ENCODE measurements at regions not wholly inside any gene's neighbourhood (a gene's known extent, or its start where the extent isn't known, plus 50 kb on each side); places are given as distances from the start of the nearest gene placed in this dataset.

GRCh38 chr3:69435274-69436265 is 49.7 kb upstream of the FRMD4B start:
- 0 out of 2 replicates have a peak, but pooled peaks cover 12% of the 10 kb centered on the region for H3K4me1 ChIP-seq
- H3K36me3 ChIP-seq (ENCODE audit: control insufficient read depth, insufficient read depth, low read length) = no peaks in the 10 kb centered on the region
- POLR2A ChIA-PET = no interaction called here
- no peak overlapping the region for H3K27ac Mint-ChIP-seq (ENCODE audit: unreplicated experiment)
- H3K27me3 Mint-ChIP-seq (ENCODE audit: insufficient read depth, unreplicated experiment) = no peaks in the 10 kb centered on the region
- no peak overlapping the region for H3K4me3 ChIP-seq (ENCODE audit: low read depth, low read length)
- no TSS peak for BruUV-seq (replicated peaks)
- no peaks in the 10 kb centered on the region for H3K9me3 Mint-ChIP-seq (ENCODE audit: unreplicated experiment)
- peaks cover 24% of the 10 kb centered on the region for H3K4me1 Mint-ChIP-seq (ENCODE audit: low read depth, unreplicated experiment)
- CTCF ChIA-PET = no interaction called here
- no peaks in the 10 kb centered on the region for H3K36me3 Mint-ChIP-seq (ENCODE audit: insufficient read depth, unreplicated experiment)
- DNase-seq = no peak
- peaks cover 2% of the 10 kb centered on the region; the same call in 1 of the 2 replicates for H3K27me3 ChIP-seq (replicated peaks; ENCODE audit: control insufficient read depth, insufficient read depth, low read length)
- intact Hi-C loops (cut with micrococcal nuclease; ENCODE audit: unreplicated experiment) = no loop called here
- no peak overlapping the region for H3K4me3 Mint-ChIP-seq (ENCODE audit: unreplicated experiment)
- TF ChIP-seq CTCF (IDR thresholded peaks at IDR 0.05; ENCODE audit: insufficient read depth in 1 of 2, low read depth in 1 of 2, low read length in 1 of 2, severe bottlenecking in 1 of 2, unreplicated experiment in 1 of 2) = no peak
- H3K9me3 ChIP-seq = no peaks in the 10 kb centered on the region
